Activated naive CD8-positive, alpha-beta T cell treated with anti-CD3 and anti-CD28 coated beads for 36 hours (primary cell): ENCODE measurements at regions not wholly inside any gene's neighbourhood (a gene's known extent, or its start where the extent isn't known, plus 50 kb on each side); places are given as distances from the start of the nearest gene placed in this dataset.

Experiments used
- DNase-seq: peaks from one replicate; pipeline ENCODE4 v3.0.0; 2021
- H3K27ac Mint-ChIP-seq: one replicate; pipeline ENCODE4 v1.8.0; 2022; ENCODE audit warnings: mild to moderate bottlenecking, moderate library complexity, mixed read lengths
- H3K27me3 Mint-ChIP-seq: one replicate; pipeline ENCODE4 v1.8.0; 2022; ENCODE audit warnings: mild to moderate bottlenecking, mixed read lengths
- H3K36me3 Mint-ChIP-seq: one replicate; pipeline ENCODE4 v1.8.0; 2021; ENCODE audit warnings: mild to moderate bottlenecking, mixed read lengths
- H3K4me1 Mint-ChIP-seq: one replicate; pipeline ENCODE4 v1.8.0; 2021; ENCODE audit warnings: mixed read lengths
- H3K4me3 Mint-ChIP-seq: one replicate; pipeline ENCODE4 v1.8.0; 2022; ENCODE audit warnings: mild to moderate bottlenecking, moderate library complexity, mixed read lengths
- H3K9me3 Mint-ChIP-seq: one replicate; pipeline ENCODE4 v1.8.0; 2022; ENCODE audit warnings: mixed read lengths

DNA sequence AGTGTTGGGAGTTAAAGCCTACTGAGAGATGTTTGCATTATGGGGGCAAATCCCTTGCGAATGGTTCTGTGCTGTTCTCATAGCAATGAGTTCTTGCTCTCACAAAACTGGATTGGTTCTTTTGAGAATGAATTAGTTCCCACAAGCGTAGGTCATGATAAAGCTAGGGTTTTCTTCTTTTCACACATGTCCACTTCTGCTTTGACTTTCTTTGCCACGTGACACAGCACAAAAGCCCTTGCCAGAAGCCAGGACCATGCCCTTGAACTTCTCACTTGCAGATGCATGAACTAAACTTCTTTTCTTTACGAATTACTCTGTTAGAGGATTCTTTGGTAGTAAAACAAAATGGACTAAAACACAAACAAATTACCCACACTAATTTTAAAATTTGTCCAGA, 922.8 kb downstream of the EPHA7 start:
- Mint-ChIP-seq H3K4me1 (no peaks in the 10 kb centered on the region), H3K4me3 (no peak overlapping the region), H3K27ac (no peak overlapping the region), H3K36me3 (no peaks in the 10 kb centered on the region), H3K27me3 (no peaks in the 10 kb centered on the region), H3K9me3 (no peaks in the 10 kb centered on the region)
- no peak for DNase-seq

GRCh38 chr6:92495242-92495641, 924.1 kb downstream of the EPHA7 start:
- no peaks in the 10 kb centered on the region for H3K27me3 Mint-ChIP-seq
- H3K4me3 Mint-ChIP-seq: no peak overlapping the region
- H3K36me3 Mint-ChIP-seq: no peaks in the 10 kb centered on the region

GRCh38 chr6:92485487-92485886, 933.9 kb downstream of the EPHA7 start:
- Mint-ChIP-seq H3K36me3 (no peaks in the 10 kb centered on the region), H3K4me1 (no peaks in the 10 kb centered on the region), H3K27ac (no peak overlapping the region), H3K4me3 (no peak overlapping the region), H3K9me3 (peaks cover 7% of the 10 kb centered on the region), H3K27me3 (no peaks in the 10 kb centered on the region)
- DNase-seq: no peak

More at GRCh38 chr6:92495242-92495641, 924.1 kb downstream of the EPHA7 start:
- Mint-ChIP-seq H3K27ac (no peak overlapping the region), H3K9me3 (no peaks in the 10 kb centered on the region), H3K4me1 (no peaks in the 10 kb centered on the region)
- no peak for DNase-seq

GRCh38 chr6:92479831-92480230, 939.5 kb downstream of the EPHA7 start:
- DNase-seq: no peak
- H3K4me3 Mint-ChIP-seq: no peak overlapping the region
- no peaks in the 10 kb centered on the region for H3K4me1 Mint-ChIP-seq
- peaks cover 3% of the 10 kb centered on the region for H3K9me3 Mint-ChIP-seq
- no peaks in the 10 kb centered on the region for H3K36me3 Mint-ChIP-seq
- no peaks in the 10 kb centered on the region for H3K27me3 Mint-ChIP-seq
- no peak overlapping the region for H3K27ac Mint-ChIP-seq

DNA sequence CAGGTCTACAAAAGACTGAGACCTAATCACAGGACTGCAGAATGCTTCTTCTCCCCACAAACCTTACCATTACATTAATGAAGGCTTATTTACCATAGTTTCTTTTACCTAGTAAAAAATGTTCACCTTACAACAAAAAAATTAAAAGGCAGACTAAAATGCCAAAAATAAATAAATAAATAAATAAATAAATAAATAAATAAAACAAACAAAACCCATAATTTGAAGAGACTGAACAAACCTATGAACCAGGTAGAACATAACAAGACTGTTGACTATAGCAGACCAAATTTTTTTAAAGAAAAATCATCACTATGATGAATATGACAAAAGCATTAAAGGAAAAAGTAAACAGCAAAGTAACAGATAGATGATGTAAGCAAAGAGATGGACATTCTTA, 946.3 kb downstream of the EPHA7 start:
- Mint-ChIP-seq H3K4me1 (no peaks in the 10 kb centered on the region), H3K4me3 (no peak overlapping the region), H3K36me3 (no peaks in the 10 kb centered on the region), H3K27ac (no peak overlapping the region), H3K27me3 (no peaks in the 10 kb centered on the region), H3K9me3 (peaks cover 7% of the 10 kb centered on the region)
- DNase-seq: no peak

GRCh38 chr6:92469186-92469828, 950.1 kb downstream of the EPHA7 start:
- no peak for DNase-seq
- no peaks in the 10 kb centered on the region for H3K36me3 Mint-ChIP-seq
- H3K4me3 Mint-ChIP-seq: no peak overlapping the region
- no peaks in the 10 kb centered on the region for H3K27me3 Mint-ChIP-seq
- H3K9me3 Mint-ChIP-seq: peaks cover 11% of the 10 kb centered on the region
- no peaks in the 10 kb centered on the region for H3K4me1 Mint-ChIP-seq
- H3K27ac Mint-ChIP-seq: no peak overlapping the region

- no peaks in the 10 kb centered on the region for H3K27me3 Mint-ChIP-seq
- H3K27ac Mint-ChIP-seq: no peak overlapping the region
- peaks cover 7% of the 10 kb centered on the region for H3K9me3 Mint-ChIP-seq
- H3K4me1 Mint-ChIP-seq: no peaks in the 10 kb centered on the region
- no peak overlapping the region for H3K4me3 Mint-ChIP-seq
- no peaks in the 10 kb centered on the region for H3K36me3 Mint-ChIP-seq
- no peak for DNase-seq
Measured at GRCh38 chr6:92468066-92468465, 951.3 kb downstream of the EPHA7 start.

DNA sequence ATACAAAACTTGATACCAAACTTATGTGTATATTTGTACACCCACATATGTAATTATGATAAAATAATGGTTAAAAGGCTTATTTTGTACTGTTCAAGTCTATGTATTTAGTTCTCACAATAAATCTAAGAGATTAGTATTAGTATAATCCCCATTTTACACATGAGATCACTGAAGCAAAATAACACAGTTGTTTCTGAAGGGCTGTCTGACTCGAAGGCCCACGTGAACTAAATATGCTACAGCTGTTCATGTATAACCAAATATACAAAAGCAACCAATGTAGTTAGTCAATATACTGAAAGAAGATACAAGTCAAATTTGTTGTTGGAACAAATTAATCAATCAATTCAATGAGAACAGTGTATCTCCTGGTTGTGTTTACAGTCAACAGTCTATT, 959.2 kb downstream of the EPHA7 start:
- Mint-ChIP-seq H3K4me1 (no peaks in the 10 kb centered on the region), H3K27me3 (no peaks in the 10 kb centered on the region), H3K4me3 (no peak overlapping the region), H3K9me3 (peaks cover 2% of the 10 kb centered on the region), H3K36me3 (no peaks in the 10 kb centered on the region), H3K27ac (no peak overlapping the region)
- no peak for DNase-seq

DNA sequence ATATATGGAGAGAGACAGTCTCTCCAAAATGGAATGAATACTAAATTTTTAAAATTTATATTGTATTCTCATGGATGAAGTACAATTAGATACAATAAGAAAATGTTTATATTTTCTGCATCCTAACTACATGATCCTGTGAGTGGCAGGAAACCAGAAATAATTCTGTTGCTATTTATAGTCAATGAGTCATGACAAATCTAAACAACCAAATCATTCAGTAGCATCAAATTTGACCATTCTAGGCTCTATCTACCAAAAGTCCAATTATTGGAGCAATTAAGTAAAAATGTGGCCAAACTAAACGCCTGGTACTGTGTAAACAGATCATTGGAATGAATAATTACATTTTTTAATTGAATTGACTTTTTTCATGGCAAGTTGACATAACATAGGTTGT, 959.8 kb downstream of the EPHA7 start:
- Mint-ChIP-seq H3K27me3 (no peaks in the 10 kb centered on the region), H3K36me3 (no peaks in the 10 kb centered on the region), H3K4me1 (no peaks in the 10 kb centered on the region), H3K27ac (no peak overlapping the region), H3K9me3 (peaks cover 2% of the 10 kb centered on the region), H3K4me3 (no peak overlapping the region)
- DNase-seq: no peak

DNA sequence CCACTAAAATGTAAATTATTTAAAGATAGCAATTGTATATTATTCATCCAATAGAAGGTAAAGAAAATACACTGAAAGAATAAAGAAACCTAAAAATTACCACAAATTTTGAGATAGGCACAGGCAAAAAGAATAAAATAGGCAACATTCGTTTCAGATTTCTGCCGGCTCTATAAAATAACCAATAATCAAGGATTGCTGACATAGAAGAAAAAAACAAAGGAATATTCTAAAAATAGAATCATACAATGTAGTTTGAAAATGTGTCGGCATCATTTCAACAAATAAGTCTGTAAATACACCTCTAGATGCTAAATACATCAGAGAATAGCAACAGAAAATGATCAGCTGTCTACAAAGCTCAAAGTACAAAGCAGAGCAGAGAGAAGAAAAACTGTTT, 973.3 kb downstream of the EPHA7 start:
- Mint-ChIP-seq H3K4me1 (no peaks in the 10 kb centered on the region), H3K9me3 (no peaks in the 10 kb centered on the region), H3K27ac (no peak overlapping the region), H3K4me3 (no peak overlapping the region), H3K27me3 (no peaks in the 10 kb centered on the region), H3K36me3 (no peaks in the 10 kb centered on the region)
- no peak for DNase-seq

DNA sequence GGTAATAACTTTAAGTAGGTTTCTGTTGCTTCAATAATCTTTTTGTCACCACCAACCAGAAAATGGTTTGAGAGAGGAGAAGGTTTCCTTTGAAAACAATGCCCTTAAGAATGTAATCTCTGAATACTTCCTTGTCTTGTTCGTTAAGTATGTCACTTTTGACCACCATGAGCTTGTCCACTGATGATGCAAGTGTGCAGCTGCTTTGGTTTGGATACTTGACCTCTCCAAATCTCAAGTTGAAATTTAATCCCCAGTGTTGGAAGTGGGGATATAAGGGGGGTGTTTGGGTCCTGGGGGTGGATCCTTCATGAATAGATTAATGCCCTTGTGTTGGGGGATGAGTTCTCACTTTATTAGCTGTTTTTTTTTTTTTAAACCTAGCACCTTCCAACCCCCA, 985.4 kb downstream of the EPHA7 start:
- Mint-ChIP-seq H3K27me3 (no peaks in the 10 kb centered on the region), H3K27ac (no peak overlapping the region), H3K36me3 (no peaks in the 10 kb centered on the region), H3K9me3 (peaks cover 1% of the 10 kb centered on the region), H3K4me3 (no peak overlapping the region), H3K4me1 (no peaks in the 10 kb centered on the region)
- no peak for DNase-seq

DNA sequence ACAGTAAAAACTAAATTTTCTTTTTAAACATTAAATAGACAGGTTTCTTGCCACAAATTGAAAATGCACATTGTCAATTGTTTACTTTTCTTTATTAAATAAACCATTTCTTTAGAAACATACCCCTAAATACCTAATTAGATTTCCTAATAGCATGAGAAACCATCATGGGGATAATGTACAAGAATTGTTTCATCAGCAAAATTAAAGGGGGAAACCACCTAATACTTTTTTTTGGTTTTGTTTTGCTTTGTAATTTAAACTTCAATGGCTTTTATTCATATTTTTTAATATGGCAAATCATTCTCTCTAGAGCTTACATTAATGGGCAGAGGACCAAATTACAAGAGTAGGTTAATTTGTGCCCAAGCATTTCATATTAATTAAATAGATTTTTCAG, 987.9 kb downstream of the EPHA7 start:
- H3K27ac Mint-ChIP-seq: no peak overlapping the region
- peaks cover 1% of the 10 kb centered on the region for H3K9me3 Mint-ChIP-seq
- no peak for DNase-seq
- H3K27me3 Mint-ChIP-seq: no peaks in the 10 kb centered on the region
- no peaks in the 10 kb centered on the region for H3K4me1 Mint-ChIP-seq
- H3K4me3 Mint-ChIP-seq: no peak overlapping the region
- H3K36me3 Mint-ChIP-seq: no peaks in the 10 kb centered on the region

- Mint-ChIP-seq H3K27me3 (no peaks in the 10 kb centered on the region), H3K36me3 (no peaks in the 10 kb centered on the region), H3K4me1 (no peaks in the 10 kb centered on the region), H3K4me3 (no peak overlapping the region), H3K27ac (no peak overlapping the region), H3K9me3 (peaks cover 5% of the 10 kb centered on the region)
- DNase-seq: no peak
Measured at GRCh38 chr6:92428448-92428847, 990.9 kb downstream of the EPHA7 start.

- Mint-ChIP-seq H3K9me3 (peaks cover 9% of the 10 kb centered on the region), H3K27ac (no peak overlapping the region), H3K27me3 (no peaks in the 10 kb centered on the region), H3K4me3 (no peak overlapping the region), H3K4me1 (no peaks in the 10 kb centered on the region), H3K36me3 (no peaks in the 10 kb centered on the region)
- DNase-seq: no peak
Measured at GRCh38 chr6:92427453-92427852, 991.9 kb downstream of the EPHA7 start.

DNA sequence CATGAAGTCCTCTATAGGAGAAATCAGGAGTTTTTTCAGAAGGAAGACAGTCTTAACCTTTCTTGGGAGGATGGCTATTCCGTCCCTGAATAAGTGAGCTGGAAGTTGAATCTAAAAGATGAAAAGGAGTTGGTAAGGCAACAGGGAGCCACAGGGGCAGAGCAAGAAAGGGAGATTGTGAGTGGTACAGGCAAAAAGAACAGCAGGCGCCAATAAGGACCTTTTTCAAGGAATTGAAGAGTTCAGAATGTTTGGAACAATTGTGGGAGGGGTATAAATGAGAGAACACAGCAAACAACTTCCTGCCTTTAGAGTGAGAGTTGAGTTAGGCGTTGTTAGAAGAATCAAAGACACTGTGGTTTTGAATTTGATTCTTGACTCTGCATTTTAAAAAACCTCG, 1003.7 kb downstream of the EPHA7 start:
- H3K27ac Mint-ChIP-seq: no peak overlapping the region
- no peaks in the 10 kb centered on the region for H3K27me3 Mint-ChIP-seq
- peaks cover 2% of the 10 kb centered on the region for H3K9me3 Mint-ChIP-seq
- no peak for DNase-seq
- no peak overlapping the region for H3K4me3 Mint-ChIP-seq
- H3K4me1 Mint-ChIP-seq: no peaks in the 10 kb centered on the region
- no peaks in the 10 kb centered on the region for H3K36me3 Mint-ChIP-seq

DNA sequence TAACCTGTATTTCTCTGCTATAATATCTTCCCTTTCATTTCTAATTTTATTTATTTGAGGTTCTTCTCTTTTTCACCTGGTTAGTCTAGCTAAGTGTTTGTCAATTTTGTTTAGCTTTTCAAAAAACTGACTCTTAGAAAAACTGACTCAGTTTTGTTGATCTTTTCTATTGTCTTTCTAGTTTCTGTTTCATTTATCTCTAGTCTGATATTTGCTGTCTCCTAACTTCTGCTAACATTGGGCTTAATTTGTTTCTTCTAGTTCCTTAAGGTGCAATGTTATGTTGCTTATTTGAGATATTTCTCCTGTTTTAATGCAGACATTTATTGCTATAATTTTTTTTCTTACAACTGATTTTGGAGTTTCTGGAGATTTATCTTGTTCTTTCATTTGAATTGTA, 1011.0 kb downstream of the EPHA7 start:
- H3K36me3 Mint-ChIP-seq: no peaks in the 10 kb centered on the region
- H3K4me3 Mint-ChIP-seq: no peak overlapping the region
- H3K27me3 Mint-ChIP-seq: no peaks in the 10 kb centered on the region
- no peak overlapping the region for H3K27ac Mint-ChIP-seq
- DNase-seq: no peak
- peaks cover 3% of the 10 kb centered on the region for H3K9me3 Mint-ChIP-seq
- no peaks in the 10 kb centered on the region for H3K4me1 Mint-ChIP-seq

DNA sequence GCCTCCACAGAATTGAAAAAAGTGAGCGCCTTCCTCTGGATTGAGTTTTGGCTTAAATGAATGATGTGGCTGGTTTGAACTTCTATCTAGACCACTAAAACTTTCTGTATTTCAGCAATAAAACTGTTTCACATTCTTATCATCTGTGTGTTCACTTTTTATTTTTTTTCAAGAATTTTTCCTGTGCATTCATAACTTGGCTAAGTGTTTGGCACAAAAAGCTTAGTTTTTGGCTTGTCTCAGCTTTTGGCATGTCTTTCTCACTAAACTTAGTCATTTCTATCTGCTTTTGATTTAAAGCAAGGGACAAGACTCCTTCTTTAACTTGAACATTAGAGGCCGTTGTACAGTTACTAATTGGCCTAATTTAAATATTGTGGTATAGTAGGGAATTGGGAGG, 1015.1 kb downstream of the EPHA7 start:
- Mint-ChIP-seq H3K27me3 (no peaks in the 10 kb centered on the region), H3K36me3 (no peaks in the 10 kb centered on the region), H3K4me1 (no peaks in the 10 kb centered on the region), H3K9me3 (peaks cover 4% of the 10 kb centered on the region), H3K27ac (no peak overlapping the region), H3K4me3 (no peak overlapping the region)
- no peak for DNase-seq
